ENCODE measurements at regions not wholly inside any gene's neighbourhood (a gene's known extent, or its start where the extent isn't known, plus 50 kb on each side); places are given as distances from the start of the nearest gene placed in this dataset.

GRCh38 chr18:51429644-51430043 is 232.2 kb upstream of the MEX3C start:
- in situ Hi-C loops (cut with MboI), result no loop called here
- no peaks in the 10 kb centered on the region for H3K9me3 ChIP-seq (replicated peaks; ENCODE audit: control insufficient read depth, insufficient read depth, low read depth, low read length)
- no peaks in the 10 kb centered on the region for H3K4me1 ChIP-seq (replicated peaks in 1 of 2; ENCODE audit: control insufficient read depth in 2 of 2, insufficient read depth in 2 of 2, low read length in 2 of 2)
- CTCF ChIA-PET (ENCODE audit: low intra/inter-chr PET ratio), result no interaction called here
- no peak overlapping the region for H3K4me3 ChIP-seq
- DNase-seq (ENCODE audit: extremely low read depth in 1 of 4, low spot score in 3 of 4) (no peak), FAIRE-seq (no peak), ATAC-seq (no peak)
- no peak overlapping the region for H3K9ac ChIP-seq (ENCODE audit: insufficient read depth in 1 of 2, low read depth in 2 of 2, low read length in 2 of 2)
- no TSS peak for BruUV-seq (replicated peaks)
- intact Hi-C loops (cut with micrococcal nuclease), result no loop called here
- H3K79me2 ChIP-seq (ENCODE audit: control insufficient read depth, insufficient read depth, low read length), result no peaks in the 10 kb centered on the region
- no peak overlapping the region for H3K27ac ChIP-seq (ENCODE audit: extremely low read depth, low read depth, low read length)
- H3K9me1 ChIP-seq (ENCODE audit: control insufficient read depth, insufficient read depth, low read length), result no peaks in the 10 kb centered on the region
- no peaks in the 10 kb centered on the region for H3K36me3 ChIP-seq (ENCODE audit: control insufficient read depth, insufficient read depth, low read length)
- no peaks in the 10 kb centered on the region for H3K27me3 ChIP-seq (ENCODE audit: control insufficient read depth in 2 of 2, insufficient read depth in 2 of 2, low read length in 2 of 2)
- no peak overlapping the region for H2AFZ ChIP-seq (ENCODE audit: low read depth, low read length)
- POLR2A ChIA-PET, result no interaction called here
- H4K20me1 ChIP-seq (replicated peaks; ENCODE audit: control insufficient read depth, insufficient read depth, low read length), result no peaks in the 10 kb centered on the region
- no peak overlapping the region for H3K4me2 ChIP-seq (ENCODE audit: insufficient read depth, low read length)
- no peak for TF ChIP-seq CREM (IDR thresholded peaks at IDR 0.05; ENCODE audit: low read depth)
- TF ChIP-seq FOSL1 (tag; conservative IDR thresholded peaks at IDR 0.05), result no peak
- TF ChIP-seq, protein P1, sequence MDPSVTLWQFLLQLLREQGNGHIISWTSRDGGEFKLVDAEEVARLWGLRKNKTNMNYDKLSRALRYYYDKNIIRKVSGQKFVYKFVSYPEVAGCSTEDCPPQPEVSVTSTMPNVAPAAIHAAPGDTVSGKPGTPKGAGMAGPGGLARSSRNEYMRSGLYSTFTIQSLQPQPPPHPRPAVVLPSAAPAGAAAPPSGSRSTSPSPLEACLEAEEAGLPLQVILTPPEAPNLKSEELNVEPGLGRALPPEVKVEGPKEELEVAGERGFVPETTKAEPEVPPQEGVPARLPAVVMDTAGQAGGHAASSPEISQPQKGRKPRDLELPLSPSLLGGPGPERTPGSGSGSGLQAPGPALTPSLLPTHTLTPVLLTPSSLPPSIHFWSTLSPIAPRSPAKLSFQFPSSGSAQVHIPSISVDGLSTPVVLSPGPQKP (CRISPR knock-in tag; IDR thresholded peaks at IDR 0.05), result no peak
- no peak for TF ChIP-seq ZBED1 (IDR thresholded peaks at IDR 0.05)
- TF ChIP-seq, protein P2, sequence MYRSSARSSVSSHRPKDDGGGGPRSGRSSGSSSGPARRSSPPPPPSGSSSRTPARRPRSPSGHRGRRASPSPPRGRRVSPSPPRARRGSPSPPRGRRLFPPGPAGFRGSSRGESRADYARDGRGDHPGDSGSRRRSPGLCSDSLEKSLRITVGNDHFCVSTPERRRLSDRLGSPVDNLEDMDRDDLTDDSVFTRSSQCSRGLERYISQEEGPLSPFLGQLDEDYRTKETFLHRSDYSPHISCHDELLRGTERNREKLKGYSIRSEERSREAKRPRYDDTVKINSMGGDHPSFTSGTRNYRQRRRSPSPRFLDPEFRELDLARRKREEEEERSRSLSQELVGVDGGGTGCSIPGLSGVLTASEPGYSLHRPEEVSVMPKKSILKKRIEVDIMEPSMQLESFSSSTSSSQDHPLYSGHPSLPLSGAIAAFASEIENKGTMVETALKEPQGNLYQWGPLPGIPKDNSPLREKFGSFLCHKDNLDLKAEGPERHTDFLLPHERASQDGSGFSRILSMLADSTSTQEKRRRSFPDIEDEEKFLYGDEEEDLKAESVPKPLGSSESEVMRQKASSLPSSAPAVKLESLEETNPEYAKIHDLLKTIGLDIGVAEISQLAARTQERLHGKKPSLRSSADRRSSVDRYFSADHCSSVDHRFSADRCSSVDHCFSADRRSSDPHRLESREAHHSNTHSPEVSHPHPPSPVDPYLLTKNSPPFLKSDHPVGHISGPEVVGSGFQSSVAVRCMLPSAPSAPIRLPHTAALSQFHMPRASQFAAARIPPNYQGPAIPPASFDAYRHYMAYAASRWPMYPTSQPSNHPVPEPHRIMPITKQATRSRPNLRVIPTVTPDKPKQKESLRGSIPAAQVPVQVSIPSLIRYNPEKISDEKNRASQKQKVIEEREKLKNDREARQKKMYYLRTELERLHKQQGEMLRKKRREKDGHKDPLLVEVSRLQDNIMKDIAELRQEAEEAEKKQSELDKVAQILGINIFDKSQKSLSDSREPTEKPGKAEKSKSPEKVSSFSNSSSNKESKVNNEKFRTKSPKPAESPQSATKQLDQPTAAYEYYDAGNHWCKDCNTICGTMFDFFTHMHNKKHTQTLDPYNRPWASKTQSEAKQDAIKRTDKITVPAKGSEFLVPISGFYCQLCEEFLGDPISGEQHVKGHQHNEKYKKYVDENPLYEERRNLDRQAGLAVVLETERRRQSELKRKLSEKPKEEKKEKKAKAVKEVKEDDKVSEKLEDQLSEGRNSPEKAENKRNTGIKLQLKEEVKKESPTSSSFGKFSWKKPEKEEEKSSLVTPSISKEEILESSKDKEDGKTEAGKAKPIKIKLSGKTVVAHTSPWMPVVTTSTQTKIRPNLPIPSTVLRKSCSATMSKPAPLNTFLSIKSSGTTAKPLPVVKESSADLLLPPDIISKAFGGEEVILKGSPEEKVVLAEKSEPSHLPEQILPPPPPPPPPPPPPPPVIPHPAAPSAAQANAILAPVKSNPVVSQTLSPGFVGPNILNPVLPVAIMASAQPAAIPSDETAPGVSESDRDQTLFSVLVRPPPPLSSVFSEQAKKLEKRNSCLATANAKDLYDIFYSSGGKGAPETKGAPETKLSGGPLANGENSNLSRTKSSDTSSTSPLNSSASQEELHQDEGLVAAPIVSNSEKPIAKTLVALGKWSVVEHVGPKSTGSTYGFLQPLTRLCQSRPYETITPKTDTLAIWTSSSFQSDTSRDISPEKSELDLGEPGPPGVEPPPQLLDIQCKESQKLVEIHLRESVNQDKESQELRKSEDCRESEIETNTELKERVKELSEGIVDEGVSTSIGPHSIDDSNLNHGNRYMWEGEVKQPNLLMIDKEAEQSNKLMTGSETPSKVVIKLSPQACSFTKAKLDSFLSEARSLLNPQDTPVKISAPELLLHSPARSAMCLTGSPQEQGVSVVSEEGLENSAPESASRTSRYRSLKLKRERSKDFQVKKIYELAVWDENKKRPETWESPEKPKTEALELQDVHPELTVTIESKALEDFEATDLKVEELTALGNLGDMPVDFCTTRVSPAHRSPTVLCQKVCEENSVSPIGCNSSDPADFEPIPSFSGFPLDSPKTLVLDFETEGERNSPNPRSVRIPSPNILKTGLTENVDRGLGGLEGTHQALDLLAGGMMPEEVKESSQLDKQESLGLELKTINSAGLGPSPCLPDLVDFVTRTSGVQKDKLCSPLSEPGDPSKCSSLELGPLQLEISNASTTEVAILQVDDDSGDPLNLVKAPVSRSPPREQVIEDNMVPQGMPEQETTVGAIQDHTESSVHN (IDR thresholded peaks at IDR 0.05; ENCODE audit: borderline replicate concordance in 1 of 2, low read depth in 1 of 2), result no peak
- no peak for TF ChIP-seq NFE2 (IDR thresholded peaks at IDR 0.05; ENCODE audit: low read depth)
- no peak for TF ChIP-seq FOS (IDR thresholded peaks at IDR 0.05; ENCODE audit: extremely low read depth, insufficient read length)
- no peak for TF ChIP-seq EGR1 (conservative IDR thresholded peaks at IDR 0.05)
- TF ChIP-seq, protein P3, sequence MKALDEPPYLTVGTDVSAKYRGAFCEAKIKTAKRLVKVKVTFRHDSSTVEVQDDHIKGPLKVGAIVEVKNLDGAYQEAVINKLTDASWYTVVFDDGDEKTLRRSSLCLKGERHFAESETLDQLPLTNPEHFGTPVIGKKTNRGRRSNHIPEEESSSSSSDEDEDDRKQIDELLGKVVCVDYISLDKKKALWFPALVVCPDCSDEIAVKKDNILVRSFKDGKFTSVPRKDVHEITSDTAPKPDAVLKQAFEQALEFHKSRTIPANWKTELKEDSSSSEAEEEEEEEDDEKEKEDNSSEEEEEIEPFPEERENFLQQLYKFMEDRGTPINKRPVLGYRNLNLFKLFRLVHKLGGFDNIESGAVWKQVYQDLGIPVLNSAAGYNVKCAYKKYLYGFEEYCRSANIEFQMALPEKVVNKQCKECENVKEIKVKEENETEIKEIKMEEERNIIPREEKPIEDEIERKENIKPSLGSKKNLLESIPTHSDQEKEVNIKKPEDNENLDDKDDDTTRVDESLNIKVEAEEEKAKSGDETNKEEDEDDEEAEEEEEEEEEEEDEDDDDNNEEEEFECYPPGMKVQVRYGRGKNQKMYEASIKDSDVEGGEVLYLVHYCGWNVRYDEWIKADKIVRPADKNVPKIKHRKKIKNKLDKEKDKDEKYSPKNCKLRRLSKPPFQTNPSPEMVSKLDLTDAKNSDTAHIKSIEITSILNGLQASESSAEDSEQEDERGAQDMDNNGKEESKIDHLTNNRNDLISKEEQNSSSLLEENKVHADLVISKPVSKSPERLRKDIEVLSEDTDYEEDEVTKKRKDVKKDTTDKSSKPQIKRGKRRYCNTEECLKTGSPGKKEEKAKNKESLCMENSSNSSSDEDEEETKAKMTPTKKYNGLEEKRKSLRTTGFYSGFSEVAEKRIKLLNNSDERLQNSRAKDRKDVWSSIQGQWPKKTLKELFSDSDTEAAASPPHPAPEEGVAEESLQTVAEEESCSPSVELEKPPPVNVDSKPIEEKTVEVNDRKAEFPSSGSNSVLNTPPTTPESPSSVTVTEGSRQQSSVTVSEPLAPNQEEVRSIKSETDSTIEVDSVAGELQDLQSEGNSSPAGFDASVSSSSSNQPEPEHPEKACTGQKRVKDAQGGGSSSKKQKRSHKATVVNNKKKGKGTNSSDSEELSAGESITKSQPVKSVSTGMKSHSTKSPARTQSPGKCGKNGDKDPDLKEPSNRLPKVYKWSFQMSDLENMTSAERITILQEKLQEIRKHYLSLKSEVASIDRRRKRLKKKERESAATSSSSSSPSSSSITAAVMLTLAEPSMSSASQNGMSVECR (CRISPR knock-in tag; IDR thresholded peaks at IDR 0.05), result no peak
- peak; percentile 99 for TF ChIP-seq ZNF134 (CRISPR knock-in tag; conservative IDR thresholded peaks at IDR 0.05)

Data from K562 (cell line).